ENCODE measurements at regions not wholly inside any gene's neighbourhood (a gene's known extent, or its start where the extent isn't known, plus 50 kb on each side); places are given as distances from the start of the nearest gene placed in this dataset.

GRCh38 chrX:38987198-38987651, 186.0 kb downstream of the MID1IP1 start:
- POLR2A ChIA-PET, result no interaction called here
- no peak overlapping the region for H3K27ac Mint-ChIP-seq
- H3K9me3 Mint-ChIP-seq, result no peaks in the 10 kb centered on the region
- no peaks in the 10 kb centered on the region for H3K4me1 Mint-ChIP-seq (ENCODE audit: low read depth)
- intact Hi-C loops (cut with micrococcal nuclease), result loop anchor here (5.0 kb wide), 1 partner anchor 235 kb away; no protein-coding TSS in a partner anchor
- no peak for TF ChIP-seq CTCF (IDR thresholded peaks at IDR 0.05)
- H3K27me3 Mint-ChIP-seq, result no peaks in the 10 kb centered on the region
- H3K36me3 Mint-ChIP-seq (ENCODE audit: low read depth), result no peaks in the 10 kb centered on the region
- DNase-seq (no peak), ATAC-seq (no peak)
- H3K4me3 Mint-ChIP-seq, result no peak overlapping the region
- CTCF ChIA-PET, result interaction anchor here (1.2 to 1.7 kb wide), 2 partner anchors 219 to 272 kb away, joined by 4 to 10 read pairs; no protein-coding TSS in a partner anchor

GRCh38 chrX:38988301-38988700, 187.0 kb downstream of the MID1IP1 start:
- Mint-ChIP-seq H3K4me1 (ENCODE audit: low read depth) (no peaks in the 10 kb centered on the region), H3K27ac (no peak overlapping the region), H3K27me3 (no peaks in the 10 kb centered on the region), H3K9me3 (no peaks in the 10 kb centered on the region), H3K36me3 (ENCODE audit: low read depth) (no peaks in the 10 kb centered on the region), H3K4me3 (no peak overlapping the region)
- no peak for TF ChIP-seq CTCF (IDR thresholded peaks at IDR 0.05)
- intact Hi-C loops (cut with micrococcal nuclease), result loop anchor here (5.0 kb wide), 1 partner anchor 236 kb away; no protein-coding TSS in a partner anchor
- CTCF ChIA-PET, result no interaction called here
- DNase-seq (no peak), ATAC-seq (no peak)
- POLR2A ChIA-PET, result no interaction called here

- H3K4me1 Mint-ChIP-seq (ENCODE audit: low read depth), result no peaks in the 10 kb centered on the region
- H3K9me3 Mint-ChIP-seq, result no peaks in the 10 kb centered on the region
- TF ChIP-seq CTCF (IDR thresholded peaks at IDR 0.05), result no peak
- POLR2A ChIA-PET, result no interaction called here
- H3K4me3 Mint-ChIP-seq, result no peak overlapping the region
- H3K36me3 Mint-ChIP-seq (ENCODE audit: low read depth), result no peaks in the 10 kb centered on the region
- ATAC-seq (no peak), DNase-seq (no peak)
- intact Hi-C loops (cut with micrococcal nuclease), result loop anchor here (5.0 kb wide), 1 partner anchor 237 kb away; no protein-coding TSS in a partner anchor
- no peak overlapping the region for H3K27ac Mint-ChIP-seq
- CTCF ChIA-PET, result no interaction called here
- no peaks in the 10 kb centered on the region for H3K27me3 Mint-ChIP-seq
Observed at GRCh38 chrX:38989076-38989475, 187.8 kb downstream of the MID1IP1 start.

- ChIA-PET POLR2A (no interaction called here), CTCF (interaction anchor here (1.1 to 1.7 kb wide), 2 partner anchors 223 to 237 kb away, joined by 3 to 4 read pairs; no protein-coding TSS in a partner anchor)
- Mint-ChIP-seq H3K36me3 (ENCODE audit: low read depth) (no peaks in the 10 kb centered on the region), H3K27me3 (no peaks in the 10 kb centered on the region), H3K9me3 (no peaks in the 10 kb centered on the region), H3K27ac (no peak overlapping the region), H3K4me1 (ENCODE audit: low read depth) (no peaks in the 10 kb centered on the region), H3K4me3 (no peak overlapping the region)
- no peak for TF ChIP-seq CTCF (IDR thresholded peaks at IDR 0.05)
- intact Hi-C loops (cut with micrococcal nuclease), result no loop called here
- DNase-seq (no peak), ATAC-seq (no peak)
Observed at GRCh38 chrX:38991656-38992440, 190.6 kb downstream of the MID1IP1 start.

GRCh38 chrX:38992441-38993096, 191.3 kb downstream of the MID1IP1 start:
- H3K9me3 Mint-ChIP-seq, result no peaks in the 10 kb centered on the region
- DNase-seq, result no peak
- H3K4me3 Mint-ChIP-seq, result no peak overlapping the region
- H3K36me3 Mint-ChIP-seq (ENCODE audit: low read depth), result no peaks in the 10 kb centered on the region
- ChIA-PET CTCF (interaction anchor here (1.7 kb wide), 1 partner anchor 224 kb away, joined by 4 read pairs; no protein-coding TSS in a partner anchor), POLR2A (no interaction called here)
- H3K4me1 Mint-ChIP-seq (ENCODE audit: low read depth), result no peaks in the 10 kb centered on the region
- intact Hi-C loops (cut with micrococcal nuclease), result no loop called here
- H3K27ac Mint-ChIP-seq, result no peak overlapping the region
- no peak for ATAC-seq
- TF ChIP-seq CTCF (IDR thresholded peaks at IDR 0.05), result no peak
- no peaks in the 10 kb centered on the region for H3K27me3 Mint-ChIP-seq
